ENCODE measurements at regions not wholly inside any gene's neighbourhood (a gene's known extent, or its start where the extent isn't known, plus 50 kb on each side); places are given as distances from the start of the nearest gene placed in this dataset.

DNA sequence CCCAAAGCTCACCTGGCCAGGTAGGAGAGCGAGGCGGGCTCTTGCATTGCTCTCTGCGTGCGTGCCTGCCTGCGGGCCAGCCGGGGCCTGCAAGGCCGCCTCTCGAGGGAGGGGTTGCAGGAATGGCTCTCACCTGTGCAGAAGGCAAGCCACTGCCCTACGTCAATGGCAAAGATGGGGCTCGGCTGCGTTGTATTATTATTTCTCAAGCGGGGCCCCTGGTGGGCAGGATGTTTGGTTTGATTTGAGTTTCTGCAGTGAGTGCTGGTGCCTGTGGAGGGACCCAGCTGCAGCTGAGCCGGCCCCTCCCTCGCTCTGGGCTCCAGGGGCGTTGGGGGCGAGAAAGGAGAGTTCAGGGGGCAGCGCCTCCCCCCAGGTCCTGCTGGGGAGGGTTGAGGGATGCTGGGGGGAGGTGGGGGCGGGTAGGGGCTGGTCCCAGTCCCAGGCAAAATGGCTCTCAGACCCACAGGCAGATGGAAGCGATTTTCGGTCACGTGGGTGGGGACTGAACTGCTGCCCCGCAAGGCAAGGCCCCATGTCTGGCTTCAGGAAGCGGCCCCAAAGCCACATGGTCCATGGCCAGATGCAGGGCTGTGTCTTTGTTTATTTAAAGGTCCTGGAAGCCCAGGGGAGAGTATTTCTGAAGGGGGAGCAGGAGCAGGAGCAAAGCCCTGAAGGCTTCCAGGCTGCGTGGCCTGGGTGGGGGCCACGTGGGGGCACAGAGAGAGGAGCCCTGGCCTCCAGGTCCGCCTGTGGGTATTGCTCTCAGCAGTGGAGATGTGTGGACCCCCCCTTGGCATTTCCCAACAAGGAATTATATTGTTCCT, 338.8 kb downstream of the SEC14L1 start:
- no peak overlapping the region for H3K9ac ChIP-seq (ENCODE audit: insufficient read depth, low read length)
- no peak for TF ChIP-seq EZH2 (IDR thresholded peaks at IDR 0.05; ENCODE audit: low read length, missing control alignments)
- TF ChIP-seq, protein P1, sequence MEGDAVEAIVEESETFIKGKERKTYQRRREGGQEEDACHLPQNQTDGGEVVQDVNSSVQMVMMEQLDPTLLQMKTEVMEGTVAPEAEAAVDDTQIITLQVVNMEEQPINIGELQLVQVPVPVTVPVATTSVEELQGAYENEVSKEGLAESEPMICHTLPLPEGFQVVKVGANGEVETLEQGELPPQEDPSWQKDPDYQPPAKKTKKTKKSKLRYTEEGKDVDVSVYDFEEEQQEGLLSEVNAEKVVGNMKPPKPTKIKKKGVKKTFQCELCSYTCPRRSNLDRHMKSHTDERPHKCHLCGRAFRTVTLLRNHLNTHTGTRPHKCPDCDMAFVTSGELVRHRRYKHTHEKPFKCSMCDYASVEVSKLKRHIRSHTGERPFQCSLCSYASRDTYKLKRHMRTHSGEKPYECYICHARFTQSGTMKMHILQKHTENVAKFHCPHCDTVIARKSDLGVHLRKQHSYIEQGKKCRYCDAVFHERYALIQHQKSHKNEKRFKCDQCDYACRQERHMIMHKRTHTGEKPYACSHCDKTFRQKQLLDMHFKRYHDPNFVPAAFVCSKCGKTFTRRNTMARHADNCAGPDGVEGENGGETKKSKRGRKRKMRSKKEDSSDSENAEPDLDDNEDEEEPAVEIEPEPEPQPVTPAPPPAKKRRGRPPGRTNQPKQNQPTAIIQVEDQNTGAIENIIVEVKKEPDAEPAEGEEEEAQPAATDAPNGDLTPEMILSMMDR (conservative IDR thresholded peaks at IDR 0.05 in 1 of 2, IDR thresholded peaks at IDR 0.05 in 1 of 2; ENCODE audit: low read depth in 1 of 2, low read length in 2 of 2) = no peak
- H3K4me3 ChIP-seq (replicated peaks in 1 of 4; ENCODE audit: control extremely low read depth in 1 of 4, insufficient read depth in 1 of 4, low read depth in 3 of 4, low read length in 4 of 4) = no peak overlapping the region
- H3K27ac ChIP-seq (ENCODE audit: insufficient read depth, low read length) = no peak overlapping the region
- no peaks in the 10 kb centered on the region for H3K27me3 ChIP-seq (ENCODE audit: control insufficient read depth, insufficient read depth, low read length)
- H3K9me3 ChIP-seq (ENCODE audit: control insufficient read depth, insufficient read depth, low read depth, low read length) = no peaks in the 10 kb centered on the region
- H3K4me2 ChIP-seq (ENCODE audit: extremely low read depth, insufficient read depth, low read length) = no peak overlapping the region
- no peak overlapping the region for H2AFZ ChIP-seq (ENCODE audit: low read length)
- peaks cover 24% of the 10 kb centered on the region for H3K36me3 ChIP-seq (ENCODE audit: control insufficient read depth, insufficient read depth, low read length)
- H3K4me1 ChIP-seq (ENCODE audit: control insufficient read depth, extremely low read depth, insufficient read depth, low read length) = peaks cover 35% of the 10 kb centered on the region
- DNase-seq (ENCODE audit: low read depth in 2 of 2) = peak in 1 of 2 donors; percentile 56
- peaks cover 10% of the 10 kb centered on the region for H4K20me1 ChIP-seq (ENCODE audit: control insufficient read depth, extremely low read depth, insufficient read depth, low read length)
- peaks cover 90% of the 10 kb centered on the region for H3K79me2 ChIP-seq (ENCODE audit: control insufficient read depth, insufficient read depth, low read length)

GRCh38 chr17:77480199-77480508, 339.4 kb downstream of the SEC14L1 start:
- no peak overlapping the region for H3K4me2 ChIP-seq (ENCODE audit: extremely low read depth, insufficient read depth, low read length)
- no peak for DNase-seq (ENCODE audit: low read depth in 2 of 2)

GRCh38 chr17:77480509-77481215, 339.9 kb downstream of the SEC14L1 start:
- TF ChIP-seq, protein P1 (conservative IDR thresholded peaks at IDR 0.05 in 1 of 2, IDR thresholded peaks at IDR 0.05 in 1 of 2; ENCODE audit: low read depth in 1 of 2, low read length in 2 of 2) = no peak
- TF ChIP-seq EZH2 (IDR thresholded peaks at IDR 0.05; ENCODE audit: low read length, missing control alignments) = no peak
- Histone ChIP-seq H3K36me3 (ENCODE audit: control insufficient read depth, insufficient read depth, low read length) (peaks cover 26% of the 10 kb centered on the region), H3K9me3 (ENCODE audit: control insufficient read depth, insufficient read depth, low read depth, low read length) (no peaks in the 10 kb centered on the region), H3K4me1 (ENCODE audit: control insufficient read depth, extremely low read depth, insufficient read depth, low read length) (peaks cover 28% of the 10 kb centered on the region), H3K27ac (ENCODE audit: insufficient read depth, low read length) (no peak overlapping the region), H3K27me3 (ENCODE audit: control insufficient read depth, insufficient read depth, low read length) (no peaks in the 10 kb centered on the region), H3K4me2 (ENCODE audit: extremely low read depth, insufficient read depth, low read length) (no peak overlapping the region), H3K9ac (ENCODE audit: insufficient read depth, low read length) (no peak overlapping the region), H4K20me1 (ENCODE audit: control insufficient read depth, extremely low read depth, insufficient read depth, low read length) (peaks cover 10% of the 10 kb centered on the region), H2AFZ (ENCODE audit: low read length) (no peak overlapping the region), H3K79me2 (ENCODE audit: control insufficient read depth, insufficient read depth, low read length) (peaks cover 92% of the 10 kb centered on the region), H3K4me3 (replicated peaks in 1 of 4; ENCODE audit: control extremely low read depth in 1 of 4, insufficient read depth in 1 of 4, low read depth in 3 of 4, low read length in 4 of 4) (no peak overlapping the region)
- DNase-seq (ENCODE audit: low read depth in 2 of 2) = no peak

More at GRCh38 chr17:77480199-77480508, 339.4 kb downstream of the SEC14L1 start:
- H3K36me3 ChIP-seq (ENCODE audit: control insufficient read depth, insufficient read depth, low read length) = peaks cover 24% of the 10 kb centered on the region
- H2AFZ ChIP-seq (ENCODE audit: low read length) = no peak overlapping the region
- no peaks in the 10 kb centered on the region for H3K9me3 ChIP-seq (ENCODE audit: control insufficient read depth, insufficient read depth, low read depth, low read length)
- peaks cover 33% of the 10 kb centered on the region for H3K4me1 ChIP-seq (ENCODE audit: control insufficient read depth, extremely low read depth, insufficient read depth, low read length)
- H4K20me1 ChIP-seq (ENCODE audit: control insufficient read depth, extremely low read depth, insufficient read depth, low read length) = peaks cover 10% of the 10 kb centered on the region
- no peak for TF ChIP-seq EZH2 (IDR thresholded peaks at IDR 0.05; ENCODE audit: low read length, missing control alignments)
- TF ChIP-seq, protein P1 (conservative IDR thresholded peaks at IDR 0.05 in 1 of 2, IDR thresholded peaks at IDR 0.05 in 1 of 2; ENCODE audit: low read depth in 1 of 2, low read length in 2 of 2) = no peak
- peaks cover 92% of the 10 kb centered on the region for H3K79me2 ChIP-seq (ENCODE audit: control insufficient read depth, insufficient read depth, low read length)
- H3K4me3 ChIP-seq (replicated peaks in 1 of 4; ENCODE audit: control extremely low read depth in 1 of 4, insufficient read depth in 1 of 4, low read depth in 3 of 4, low read length in 4 of 4) = no peak overlapping the region
- H3K9ac ChIP-seq (ENCODE audit: insufficient read depth, low read length) = no peak overlapping the region
- no peaks in the 10 kb centered on the region for H3K27me3 ChIP-seq (ENCODE audit: control insufficient read depth, insufficient read depth, low read length)
- H3K27ac ChIP-seq (ENCODE audit: insufficient read depth, low read length) = no peak overlapping the region
